Endothelial cell of umbilical vein (primary cell): ENCODE measurements at regions not wholly inside any gene's neighbourhood (a gene's known extent, or its start where the extent isn't known, plus 50 kb on each side); places are given as distances from the start of the nearest gene placed in this dataset.

Source experiments
- JUN ChIP-seq: IDR thresholded peaks from 2 replicates; pipeline ENCODE4 v1.6.1; 2011; ENCODE audit warnings: borderline replicate concordance, low read depth; ENCODE audit not compliant: insufficient read length, insufficient read depth
- TF ChIP-seq, protein P1 (sequence below): IDR thresholded peaks from 2 replicates; pipeline ENCODE4 v1.6.1; 2011; ENCODE audit not compliant: insufficient read depth, insufficient read length

DNA sequence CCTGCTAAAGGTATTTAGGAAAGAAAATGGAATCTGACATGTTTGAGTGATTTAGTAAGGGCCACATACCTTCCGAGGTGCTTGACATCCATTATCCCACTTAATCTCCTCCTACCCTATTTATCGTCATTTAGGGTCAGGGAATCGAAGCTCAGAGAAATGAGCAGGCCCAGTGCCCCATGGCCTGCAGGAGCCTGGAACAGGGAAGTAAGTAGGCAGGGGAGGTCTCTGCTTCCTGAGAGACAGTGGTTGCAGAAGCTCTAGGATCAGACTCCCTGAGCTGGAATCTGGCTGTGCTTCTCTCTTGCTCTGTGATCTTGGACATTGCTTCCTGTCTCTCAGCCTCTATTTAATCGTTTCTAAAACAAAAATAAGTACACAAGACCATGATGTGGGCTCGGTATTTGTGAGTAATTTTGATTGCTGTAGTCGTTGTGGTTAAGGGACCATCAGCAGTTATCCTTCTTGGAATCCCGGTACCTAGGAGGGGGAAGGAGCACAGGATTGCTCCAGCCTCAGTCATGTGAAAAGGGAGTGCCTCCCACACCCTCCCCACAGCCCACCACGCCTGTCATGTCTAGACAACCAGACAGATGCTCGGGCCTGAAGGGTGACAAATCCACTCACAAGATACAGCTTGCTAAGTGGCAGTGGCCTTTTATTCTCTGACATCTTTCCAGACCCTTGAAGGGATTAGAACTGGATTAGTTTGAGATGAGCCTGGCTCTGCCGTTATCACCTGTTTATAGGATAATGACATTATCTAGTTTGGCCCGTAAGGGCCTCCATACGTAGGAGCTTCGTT, 169.2 kb upstream of the TSHZ3 start:
- TF ChIP-seq, protein P1, sequence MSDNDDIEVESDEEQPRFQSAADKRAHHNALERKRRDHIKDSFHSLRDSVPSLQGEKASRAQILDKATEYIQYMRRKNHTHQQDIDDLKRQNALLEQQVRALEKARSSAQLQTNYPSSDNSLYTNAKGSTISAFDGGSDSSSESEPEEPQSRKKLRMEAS, result no peak
- no peak for TF ChIP-seq JUN
